ENCODE measurements at regions not wholly inside any gene's neighbourhood (a gene's known extent, or its start where the extent isn't known, plus 50 kb on each side); places are given as distances from the start of the nearest gene placed in this dataset.

DNA sequence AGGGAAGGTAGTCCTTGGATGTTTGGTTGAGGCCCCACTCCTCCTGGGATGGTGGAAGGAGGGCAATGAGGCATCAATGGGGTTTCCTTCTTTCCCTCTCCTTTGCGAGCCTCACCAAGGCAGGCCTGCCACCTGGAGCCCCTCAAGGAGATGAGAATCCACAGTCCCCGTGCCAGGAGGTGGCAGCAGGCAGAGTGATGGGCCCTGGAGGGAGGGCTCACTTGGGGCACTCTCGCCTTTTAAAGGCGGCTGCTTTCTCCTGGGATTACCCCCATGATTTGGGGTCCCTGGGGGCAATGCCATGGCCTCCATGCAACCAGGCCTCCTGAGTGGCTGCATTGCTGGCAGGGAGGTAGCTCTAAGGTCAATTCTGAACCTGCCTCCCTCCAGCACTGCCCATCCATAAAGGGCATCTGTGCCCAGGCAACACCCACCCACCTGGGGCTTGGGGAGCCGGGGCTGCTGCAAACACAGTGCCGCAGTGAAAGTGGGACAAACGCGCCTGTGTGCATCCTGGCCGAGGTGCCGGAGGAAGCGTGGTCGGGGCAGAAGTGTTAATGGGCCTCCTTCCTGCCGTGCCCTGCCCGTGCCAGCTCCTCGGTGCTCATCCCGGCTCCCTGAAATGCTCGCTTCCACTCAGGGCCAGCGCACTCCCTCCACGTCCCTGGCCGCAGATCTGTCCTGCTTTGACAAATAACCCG is 55.9 kb downstream of the ZFP36L2 start:
- H4K20me1 ChIP-seq (ENCODE audit: control insufficient read depth, insufficient read depth): no peaks in the 10 kb centered on the region
- H3K4me2 ChIP-seq (ENCODE audit: control insufficient read depth, insufficient read depth): no peak overlapping the region
- FAIRE-seq (no peak), ATAC-seq (no peak), DNase-seq (ENCODE audit: low read depth, low spot score) (no peak)
- in situ Hi-C loops (cut with MboI): no loop called here
- BruUV-seq (replicated peaks): no TSS peak
- ChIA-PET SMC1A (ENCODE audit: uncharacterized antibody, unreplicated experiment) (interaction anchor here (1.3 to 10.8 kb wide), 5 partner anchors 16 to 314 kb away, joined by 3 to 147 read pairs (median 14); partner anchors contain the start of gene ZFP36L2), POLR2A (interaction anchor here (1.8 to 2.0 kb wide), 2 partner anchors 23 to 52 kb away, joined by 6 read pairs; no protein-coding TSS in a partner anchor), CTCF (interaction anchor here (0.7 to 8.6 kb wide), 12 partner anchors 10 to 371 kb away, joined by 3 to 103 read pairs (median 4); partner anchors contain the start of gene ZFP36L2), RAD21 (ENCODE audit: unreplicated experiment) (interaction anchor here (1.1 to 5.9 kb wide), 10 partner anchors 24 to 314 kb away, joined by 3 to 70 read pairs (median 7); partner anchors contain the start of gene ZFP36L2)
- H3K36me3 ChIP-seq (ENCODE audit: control insufficient read depth in 2 of 2, insufficient read depth in 2 of 2, low read length in 1 of 2): no peaks in the 10 kb centered on the region
- no peak overlapping the region for H3K27ac ChIP-seq (ENCODE audit: control insufficient read depth, insufficient read depth)
- no peaks in the 10 kb centered on the region for H3K9me3 ChIP-seq (replicated peaks; ENCODE audit: control insufficient read depth, insufficient read depth, low read length)
- intact Hi-C loops (cut with micrococcal nuclease; ENCODE audit: unreplicated experiment): no loop called here
- TF ChIP-seq, protein P1, sequence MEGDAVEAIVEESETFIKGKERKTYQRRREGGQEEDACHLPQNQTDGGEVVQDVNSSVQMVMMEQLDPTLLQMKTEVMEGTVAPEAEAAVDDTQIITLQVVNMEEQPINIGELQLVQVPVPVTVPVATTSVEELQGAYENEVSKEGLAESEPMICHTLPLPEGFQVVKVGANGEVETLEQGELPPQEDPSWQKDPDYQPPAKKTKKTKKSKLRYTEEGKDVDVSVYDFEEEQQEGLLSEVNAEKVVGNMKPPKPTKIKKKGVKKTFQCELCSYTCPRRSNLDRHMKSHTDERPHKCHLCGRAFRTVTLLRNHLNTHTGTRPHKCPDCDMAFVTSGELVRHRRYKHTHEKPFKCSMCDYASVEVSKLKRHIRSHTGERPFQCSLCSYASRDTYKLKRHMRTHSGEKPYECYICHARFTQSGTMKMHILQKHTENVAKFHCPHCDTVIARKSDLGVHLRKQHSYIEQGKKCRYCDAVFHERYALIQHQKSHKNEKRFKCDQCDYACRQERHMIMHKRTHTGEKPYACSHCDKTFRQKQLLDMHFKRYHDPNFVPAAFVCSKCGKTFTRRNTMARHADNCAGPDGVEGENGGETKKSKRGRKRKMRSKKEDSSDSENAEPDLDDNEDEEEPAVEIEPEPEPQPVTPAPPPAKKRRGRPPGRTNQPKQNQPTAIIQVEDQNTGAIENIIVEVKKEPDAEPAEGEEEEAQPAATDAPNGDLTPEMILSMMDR (IDR thresholded peaks at IDR 0.05 in 2 of 3, conservative IDR thresholded peaks at IDR 0.05 in 1 of 3; ENCODE audit: control insufficient read depth in 2 of 3, extremely low read depth in 1 of 3, insufficient read depth in 1 of 3, low read depth in 3 of 3, low read length in 3 of 3): 0 out of 6 replicates have a peak, but pooled peaks of 1 of the 3 experiments have one; percentile 0
- no peak for TF ChIP-seq ZNF24 (IDR thresholded peaks at IDR 0.05)
- H3K9ac ChIP-seq (ENCODE audit: control insufficient read depth, insufficient read depth, low read length): no peak overlapping the region
- peaks cover 39% of the 10 kb centered on the region for H3K4me1 ChIP-seq (ENCODE audit: control insufficient read depth, insufficient read depth, low read length)
- 94% methylated on average over 20 of the region's 21 CpGs for WGBS (ENCODE audit: insufficient coverage, insufficient replicate concordance, low lambda C conversion rate, missing lambda C conversion rate)
- no peaks in the 10 kb centered on the region; a peak in 1 of 4 replicates for H3K27me3 ChIP-seq (replicated peaks in 1 of 2; ENCODE audit: control insufficient read depth in 2 of 2, insufficient read depth in 2 of 2, low read length in 1 of 2)
- H3K4me3 ChIP-seq: no peak overlapping the region
- no peaks in the 10 kb centered on the region for H3K79me2 ChIP-seq (ENCODE audit: control insufficient read depth, insufficient read depth, low read length)
- H2AFZ ChIP-seq (ENCODE audit: control insufficient read depth, low read depth, low read length): no peak overlapping the region

DNA sequence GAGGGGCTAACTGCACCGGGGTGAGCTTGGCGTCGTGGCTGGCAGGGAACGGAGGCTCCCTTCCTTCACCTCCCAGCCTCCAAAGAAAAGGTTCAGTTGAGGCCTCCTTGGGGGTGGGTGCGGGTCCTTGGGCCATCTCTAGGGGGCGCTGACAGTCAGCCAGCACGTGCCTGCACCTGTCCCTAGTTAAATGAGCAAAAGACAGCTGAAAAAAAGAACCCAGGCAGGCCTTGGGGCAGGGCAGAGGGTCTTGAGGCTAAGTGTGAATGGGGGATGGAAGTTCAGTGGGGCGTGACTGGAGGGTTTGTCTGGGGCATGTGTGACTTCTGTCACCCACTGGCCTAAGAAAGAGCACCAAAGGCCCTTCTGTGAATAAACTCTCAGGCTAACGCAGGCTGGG is 56.4 kb downstream of the ZFP36L2 start:
- in situ Hi-C loops (cut with MboI): no loop called here
- DNase-seq (ENCODE audit: low read depth, low spot score): no peak
- CTCF ChIA-PET: interaction anchor here (0.7 to 8.6 kb wide), 14 partner anchors 10 to 371 kb away, joined by 3 to 103 read pairs (median 4); partner anchors contain the start of gene ZFP36L2
- Histone ChIP-seq H3K9ac (ENCODE audit: control insufficient read depth, insufficient read depth, low read length) (no peak overlapping the region), H3K4me2 (ENCODE audit: control insufficient read depth, insufficient read depth) (peak overlapping the region; percentile 92), H4K20me1 (ENCODE audit: control insufficient read depth, insufficient read depth) (no peaks in the 10 kb centered on the region), H3K79me2 (ENCODE audit: control insufficient read depth, insufficient read depth, low read length) (no peaks in the 10 kb centered on the region), H3K9me3 (replicated peaks; ENCODE audit: control insufficient read depth, insufficient read depth, low read length) (no peaks in the 10 kb centered on the region), H3K27ac (ENCODE audit: control insufficient read depth, insufficient read depth) (no peak overlapping the region), H3K36me3 (ENCODE audit: control insufficient read depth in 2 of 2, insufficient read depth in 2 of 2, low read length in 1 of 2) (no peaks in the 10 kb centered on the region), H3K4me3 (no peak overlapping the region), H3K27me3 (replicated peaks in 1 of 2; ENCODE audit: control insufficient read depth in 2 of 2, insufficient read depth in 2 of 2, low read length in 1 of 2) (no peaks in the 10 kb centered on the region; a peak in 1 of 4 replicates), H2AFZ (ENCODE audit: control insufficient read depth, low read depth, low read length) (no peak overlapping the region), H3K4me1 (ENCODE audit: control insufficient read depth, insufficient read depth, low read length) (peaks cover 35% of the 10 kb centered on the region)
- intact Hi-C loops (cut with micrococcal nuclease; ENCODE audit: unreplicated experiment): no loop called here
- SMC1A ChIA-PET (ENCODE audit: uncharacterized antibody, unreplicated experiment): interaction anchor here (0.8 to 10.8 kb wide), 7 partner anchors 10 to 314 kb away, joined by 3 to 147 read pairs (median 9); partner anchors contain the start of gene ZFP36L2
- WGBS (ENCODE audit: insufficient coverage, insufficient replicate concordance, low lambda C conversion rate, missing lambda C conversion rate): 35% methylated on average over 9 of the region's 9 CpGs
- no peak for FAIRE-seq
- BruUV-seq (replicated peaks): no TSS peak
- RAD21 ChIA-PET (ENCODE audit: unreplicated experiment): interaction anchor here (1.1 to 5.9 kb wide), 10 partner anchors 23 to 314 kb away, joined by 3 to 70 read pairs (median 7); partner anchors contain the start of gene ZFP36L2
- POLR2A ChIA-PET: interaction anchor here (0.7 to 2.0 kb wide), 5 partner anchors 11 to 57 kb away, joined by 3 to 7 read pairs (median 6); partner anchors contain the start of gene ZFP36L2
- ATAC-seq: peak; percentile 47
- TF ChIP-seq TCF3 (IDR thresholded peaks at IDR 0.05; ENCODE audit: borderline replicate concordance, insufficient read depth, low read depth, low read length) (peak; percentile 68; the same call in 1 of the 2 replicates), PAX5 (IDR thresholded peaks at IDR 0.05; ENCODE audit: borderline replicate concordance, low read depth, low read length) (peak; percentile 77), SMC3 (IDR thresholded peaks at IDR 0.05; ENCODE audit: borderline replicate concordance, low read length) (peak; percentile 35; the same call in 1 of the 2 replicates), BHLHE40 (IDR thresholded peaks at IDR 0.05; ENCODE audit: borderline replicate concordance in 1 of 2, low read depth in 2 of 2, low read length in 1 of 2) (peak; percentile 98)
- TF ChIP-seq, protein P1 (IDR thresholded peaks at IDR 0.05 in 2 of 3, conservative IDR thresholded peaks at IDR 0.05 in 1 of 3; ENCODE audit: control insufficient read depth in 2 of 3, extremely low read depth in 1 of 3, insufficient read depth in 1 of 3, low read depth in 3 of 3, low read length in 3 of 3): peak; percentile 64 to 82 (median 81)
